ENCODE measurements at regions not wholly inside any gene's neighbourhood (a gene's known extent, or its start where the extent isn't known, plus 50 kb on each side); places are given as distances from the start of the nearest gene placed in this dataset.

DNA sequence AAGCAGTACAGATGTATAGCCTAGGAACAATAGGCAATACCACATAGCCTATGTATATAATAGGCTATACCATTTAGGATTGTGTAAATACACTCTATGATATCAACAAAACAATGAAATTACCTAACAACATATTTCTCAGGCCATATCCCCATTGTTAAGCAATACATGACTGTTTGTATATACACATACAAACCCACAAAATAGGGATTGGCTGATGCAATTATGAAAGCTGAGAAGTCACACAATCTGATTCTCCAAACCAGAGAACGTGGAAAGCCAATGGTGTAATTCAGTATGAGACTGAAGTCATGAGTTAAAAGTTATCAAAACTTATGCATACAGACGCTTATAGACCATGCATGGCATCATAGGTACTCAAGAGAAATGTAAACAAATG is 700.1 kb upstream of the RAG2 start:
- TF ChIP-seq CTCF (IDR thresholded peaks at IDR 0.05; ENCODE audit: poor library complexity, severe bottlenecking) (no peak), RAD21 (conservative IDR thresholded peaks at IDR 0.05) (no peak), EZH2 (IDR thresholded peaks at IDR 0.05; ENCODE audit: borderline replicate concordance, insufficient read depth, low read length, poor library complexity, severe bottlenecking) (no peak), REST (IDR thresholded peaks at IDR 0.05; ENCODE audit: borderline replicate concordance) (no peak), EP300 (conservative IDR thresholded peaks at IDR 0.05; ENCODE audit: poor library complexity, severe bottlenecking) (no peak)
